HCT116 (cell line): ENCODE measurements at regions not wholly inside any gene's neighbourhood (a gene's known extent, or its start where the extent isn't known, plus 50 kb on each side); places are given as distances from the start of the nearest gene placed in this dataset.

Source experiments
- ATAC-seq: fragments of 200-7000 bp; cut with Tn5 transposase; 2 replicates; pipeline ENCODE4 v1.9.1; 2020; ENCODE audit warnings: mild to moderate bottlenecking, moderate library complexity
- BruUV-seq: library from RNA; stranded (reverse); fragments of 400-500 nt; replicated peaks from 2 replicates; lab custom pipeline; 2021; lab: Mats Ljungman, UMichigan
- CTCF ChIA-PET: fragments of 300-600 bp; sonication (Branson Sonifier 250); formaldehyde crosslinking; loops from one replicate; lab custom pipeline; 2021; ENCODE audit warnings: antibody characterized with exemption; lab: Charles Lee
- POLR2A ChIA-PET: fragments of 300-600, 350-600 bp; sonication (Branson Sonifier 250); formaldehyde crosslinking; loops from one replicate; lab custom pipeline; 2021; ENCODE audit warnings: antibody characterized with exemption; lab: Charles Lee
- RAD21 ChIA-PET, 2 experiments: fragments of 300-600 bp; sonication (Branson Sonifier 250); formaldehyde crosslinking; loops; one replicate each; lab custom pipeline; 2023; ENCODE audit warnings: low total read pairs in 2 of 2; ENCODE audit not compliant: uncharacterized antibody in 2 of 2, unreplicated experiment in 2 of 2, low non-redundant PET in 1 of 2; lab: Charles Lee
- DNase-seq: peaks from one replicate; pipeline ENCODE4 v3.0.0-alpha.2; 2010; ENCODE audit warnings: low read depth, low spot score
- H2AFZ ChIP-seq: fragments of 200-600 bp; shearing (Covaris generic), sonication (generic); 2 replicates; pipeline ENCODE4 v1.6.1; 2017; ENCODE audit warnings: low read depth, mixed run types, mixed read lengths, antibody characterized with exemption, low read length; ENCODE audit not compliant: poor library complexity, severe bottlenecking
- H3K27ac ChIP-seq: 2 replicates; pipeline ENCODE4 v1.5.1; 2012; ENCODE audit warnings: low read depth, low read length
- H3K27me3 ChIP-seq: fragments of 200-600 bp; sonication (generic); 2 replicates; pipeline ENCODE4 v1.6.1; 2016; ENCODE audit warnings: mixed run types, low read length, mixed read lengths; ENCODE audit not compliant: insufficient read depth
- H3K36me3 ChIP-seq, 2 experiments: fragments of 200-500 bp in 1 of 2; fragments of 200-600 bp in 1 of 2; sonication (Bioruptor generic) in 1 of 2; sonication (generic) in 1 of 2; 2 replicates each; pipeline versions ENCODE4 v1.5.1 to v1.6.1; 2014 to 2016; ENCODE audit warnings: low read length in 2 of 2, inconsistent platforms in 1 of 2, mixed read lengths in 1 of 2, mixed run types in 1 of 2; ENCODE audit not compliant: insufficient read depth in 2 of 2, control insufficient read depth in 1 of 2
- H3K4me1 ChIP-seq, 2 experiments: fragments of 200-600 bp in 1 of 2; sonication (generic) in 1 of 2; 2 replicates each; pipeline versions ENCODE4 v1.5.1 to v1.6.1; 2012 to 2017; ENCODE audit warnings: low read length in 2 of 2, inconsistent platforms in 1 of 2, mild to moderate bottlenecking in 1 of 2, mixed read lengths in 1 of 2, mixed run types in 1 of 2, moderate library complexity in 1 of 2; ENCODE audit not compliant: insufficient read depth in 2 of 2, control insufficient read depth in 1 of 2
- H3K4me2 ChIP-seq: fragments of 200-600 bp; sonication (generic); 2 replicates; pipeline ENCODE4 v1.6.1; 2017; ENCODE audit warnings: mixed run types, low read length, mixed read lengths
- H3K4me3 ChIP-seq, 2 experiments: fragments of 200-600 bp in 1 of 2; sonication (generic) in 1 of 2; replicated peaks in 1 of 2; 2 replicates each; pipeline ENCODE4 v1.5.1; 2011 to 2016; ENCODE audit warnings: low read length in 2 of 2, control low read depth in 1 of 2, low read depth in 1 of 2, mild to moderate bottlenecking in 1 of 2, mixed read lengths in 1 of 2, mixed run types in 1 of 2
- H3K79me2 ChIP-seq: fragments of 200-600 bp; sonication (generic); 2 replicates; pipeline ENCODE4 v1.6.1; 2017; ENCODE audit warnings: mild to moderate bottlenecking, mixed run types, low read length, moderate library complexity, mixed read lengths; ENCODE audit not compliant: insufficient read depth
- H3K9ac ChIP-seq: fragments of 200-600 bp; sonication (generic); 2 replicates; pipeline ENCODE4 v1.6.1; 2016; ENCODE audit warnings: low read length, mixed read lengths
- H3K9me2 ChIP-seq: fragments of 200-600 bp; sonication (generic), shearing (Covaris generic); 2 replicates; pipeline ENCODE4 v1.6.1; 2017; ENCODE audit warnings: mixed run types, mild to moderate bottlenecking, moderate library complexity; ENCODE audit not compliant: insufficient read depth
- H3K9me3 ChIP-seq, 2 experiments: fragments of 200-500 bp in 1 of 2; fragments of 200-600 bp in 1 of 2; sonication (Bioruptor generic) in 1 of 2; sonication (generic) in 1 of 2; 2 replicates each; pipeline ENCODE4 v1.6.1; 2014 to 2017; ENCODE audit warnings: low read length in 2 of 2, mixed read lengths in 2 of 2, inconsistent platforms in 1 of 2, low read depth in 1 of 2, mild to moderate bottlenecking in 1 of 2, mixed run types in 1 of 2, moderate library complexity in 1 of 2; ENCODE audit not compliant: control insufficient read depth in 1 of 2, insufficient read depth in 1 of 2
- H4K20me1 ChIP-seq: fragments of 200-600 bp; sonication (generic), shearing (Covaris generic); 2 replicates; pipeline ENCODE4 v1.6.1; 2017; ENCODE audit warnings: mixed run types, mild to moderate bottlenecking, moderate library complexity; ENCODE audit not compliant: insufficient read depth
- ATF3 ChIP-seq: IDR thresholded peaks from 2 replicates; pipeline ENCODE4 v1.6.1; 2012
- CBX3 ChIP-seq: IDR thresholded peaks from 2 replicates; pipeline ENCODE4 v1.6.1; 2012; ENCODE audit warnings: low read depth
- CEBPB ChIP-seq: IDR thresholded peaks from 2 replicates; pipeline ENCODE4 v1.6.1; 2012; ENCODE audit warnings: low read depth
- EGR1 ChIP-seq: IDR thresholded peaks from 2 replicates; pipeline ENCODE4 v1.6.1; 2012; ENCODE audit warnings: low read depth
- ELF1 ChIP-seq: IDR thresholded peaks from 2 replicates; pipeline ENCODE4 v1.6.1; 2012; ENCODE audit warnings: low read depth, borderline replicate concordance
- EZH2 ChIP-seq: fragments of 200-600 bp; sonication (generic); IDR thresholded peaks from 2 replicates; pipeline ENCODE4 v1.6.1; 2017; ENCODE audit warnings: antibody characterized with exemption, mixed run types
- FOSL1 ChIP-seq: IDR thresholded peaks from 2 replicates; pipeline ENCODE4 v1.6.1; 2012; ENCODE audit warnings: low read depth
- JUND ChIP-seq: IDR thresholded peaks from 2 replicates; pipeline ENCODE4 v1.6.1; 2012
- SP1 ChIP-seq: IDR thresholded peaks from 2 replicates; pipeline ENCODE4 v1.6.1; 2012; ENCODE audit warnings: low read depth
- SRF ChIP-seq: IDR thresholded peaks from 2 replicates; pipeline ENCODE4 v1.6.1; 2012; ENCODE audit warnings: low read depth
- TCF7L2 ChIP-seq: IDR thresholded peaks from 2 replicates; pipeline ENCODE4 v1.7.0; 2011; ENCODE audit warnings: borderline replicate concordance, inconsistent platforms; ENCODE audit not compliant: insufficient read depth, insufficient read length; ENCODE audit errors: extremely low read depth
- ZBTB33 ChIP-seq: IDR thresholded peaks from 2 replicates; pipeline ENCODE4 v1.6.1; 2011; ENCODE audit warnings: mild to moderate bottlenecking, low read length, moderate library complexity; ENCODE audit not compliant: insufficient replicate concordance; ENCODE audit errors: extremely low read depth
- ZFX ChIP-seq: fragments of 450-650 bp; IDR thresholded peaks from 2 replicates; pipeline ENCODE4 v1.6.1; 2017
- ZNF274 ChIP-seq: fragments of 200-500 bp; sonication (Bioruptor generic); IDR thresholded peaks from 2 replicates; pipeline ENCODE4 v1.6.1; 2014; ENCODE audit warnings: mild to moderate bottlenecking, low read depth, low read length, inconsistent platforms
- intact Hi-C: fragments of 100-400 bp; cut with micrococcal nuclease; formaldehyde crosslinking; loops from 2 replicates; pipeline ENCODE4 v1.10.0; 2022

GRCh38 chr21:31475223-31475622, 131.2 kb upstream of the TIAM1 start (continued):
- TF ChIP-seq ATF3 (no peak), FOSL1 (no peak), ZBTB33 (no peak), JUND (no peak), ELF1 (no peak), EGR1 (no peak), CBX3 (no peak), SRF (no peak), ZNF274 (no peak)

- Histone ChIP-seq H4K20me1 (no peaks in the 10 kb centered on the region), H3K4me3 (no peak overlapping the region), H3K4me1 (no peaks in the 10 kb centered on the region), H3K9ac (no peak overlapping the region), H3K27ac (no peak overlapping the region), H3K79me2 (no peaks in the 10 kb centered on the region; the same call in 1 of the 2 replicates), H3K4me2 (no peak overlapping the region), H2AFZ (no peak overlapping the region), H3K9me2 (no peaks in the 10 kb centered on the region), H3K27me3 (no peaks in the 10 kb centered on the region)
- RAD21 ChIA-PET = no interaction called here
- ATAC-seq = no peak
- intact Hi-C loops = no loop called here
- no TSS peak for BruUV-seq
- TF ChIP-seq CBX3 (no peak), SP1 (no peak), ATF3 (no peak), ELF1 (no peak), SRF (no peak), EZH2 (no peak), ZFX (no peak), FOSL1 (no peak), CEBPB (no peak), TCF7L2 (no peak)
- TF ChIP-seq, all 23 proteins: peak for 0
- CTCF ChIA-PET = no interaction called here
- no peak for DNase-seq
- POLR2A ChIA-PET = no interaction called here
- Histone ChIP-seq H3K36me3 (0 out of 4 replicates have a peak, but pooled peaks cover 0 to 3% of the 10 kb centered on the region in 2 experiments), H3K9me3 (no peaks in the 10 kb centered on the region)
These were observed 129.8 kb upstream of the TIAM1 start for GRCh38 chr21:31473685-31474345.
